Neural cell (in vitro differentiated cells): ENCODE measurements at regions not wholly inside any gene's neighbourhood (a gene's known extent, or its start where the extent isn't known, plus 50 kb on each side); places are given as distances from the start of the nearest gene placed in this dataset.
"Not testable (repeated sequence)": the region's sequence is repeated elsewhere in the genome, so short reads cannot be mapped to it uniquely, and the experiment has no call there.

Source experiments
- H2AFZ ChIP-seq: fragments of 200-600, 300-800 bp; sonication (generic), shearing (Covaris generic); 2 replicates; pipeline ENCODE4 v1.6.0; 2014; ENCODE audit warnings: low read depth, mild to moderate bottlenecking, antibody characterized with exemption, low read length, moderate library complexity
- H3F3A ChIP-seq: fragments of 200-600 bp; shearing (Covaris generic); 2 replicates; pipeline ENCODE4 v1.6.1; 2016; ENCODE audit warnings: mild to moderate bottlenecking, moderate library complexity, mixed read lengths, antibody characterized with exemption, low read length; ENCODE audit not compliant: insufficient read depth, poor library complexity, severe bottlenecking
- H3K27ac ChIP-seq: fragments of 200-600, 300-800 bp; sonication (generic), shearing (Covaris generic); 2 replicates; pipeline ENCODE4 v1.5.1; 2014; ENCODE audit warnings: mild to moderate bottlenecking, low read length, moderate library complexity
- H3K27me3 ChIP-seq: fragments of 300-800, 200-600 bp; sonication (generic), shearing (Covaris generic); 2 replicates; pipeline ENCODE4 v1.6.0; 2014; ENCODE audit warnings: mild to moderate bottlenecking, low read depth, low read length, moderate library complexity; ENCODE audit not compliant: insufficient read depth
- H3K36me3 ChIP-seq: fragments of 300-800, 200-600 bp; sonication (generic), shearing (Covaris generic); 2 replicates; pipeline ENCODE4 v1.5.1; 2014; ENCODE audit warnings: mild to moderate bottlenecking, antibody characterized with exemption, low read length, moderate library complexity; ENCODE audit not compliant: insufficient read depth
- H3K4me2 ChIP-seq: fragments of 300-800, 200-600 bp; sonication (generic), shearing (Covaris generic); 2 replicates; pipeline ENCODE4 v1.6.0; 2014; ENCODE audit warnings: mild to moderate bottlenecking, low read length
- H3K4me3 ChIP-seq: fragments of 300-800, 200-600 bp; sonication (generic), shearing (Covaris generic); 2 replicates; pipeline ENCODE4 v1.5.1; 2014; ENCODE audit warnings: mild to moderate bottlenecking, low read length, moderate library complexity
- H3K79me2 ChIP-seq: fragments of 200-600 bp; shearing (Covaris generic); replicated peaks from 2 replicates; pipeline ENCODE4 v1.6.0; 2014; ENCODE audit warnings: mild to moderate bottlenecking, low read length, moderate library complexity; ENCODE audit not compliant: insufficient read depth
- H3K9ac ChIP-seq: fragments of 300-800, 200-600 bp; sonication (generic), shearing (Covaris generic); 2 replicates; pipeline ENCODE4 v1.6.1; 2016; ENCODE audit warnings: mild to moderate bottlenecking, low read length, mixed read lengths
- H3K9me2 ChIP-seq: fragments of 200-600 bp; shearing (Covaris generic); 2 replicates; pipeline ENCODE4 v1.6.1; 2016; ENCODE audit warnings: mild to moderate bottlenecking, low read length, mixed read lengths; ENCODE audit not compliant: insufficient read depth
- H3K9me3 ChIP-seq: fragments of 200-600, 300-800 bp; sonication (generic), shearing (Covaris generic); 2 replicates; pipeline ENCODE4 v1.6.1; 2016; ENCODE audit warnings: mild to moderate bottlenecking, mixed run types, low read length, moderate library complexity, mixed read lengths
- H4K20me1 ChIP-seq: fragments of 200-600 bp; shearing (Covaris generic); 2 replicates; pipeline ENCODE4 v1.6.1; 2016; ENCODE audit warnings: mild to moderate bottlenecking, mixed run types; ENCODE audit not compliant: insufficient read depth
- EP300 ChIP-seq: fragments of 450-650 bp; conservative IDR thresholded peaks from 2 replicates; pipeline ENCODE4 v1.6.1; 2014; ENCODE audit warnings: antibody characterized with exemption, mild to moderate bottlenecking, moderate library complexity; ENCODE audit not compliant: poor library complexity, severe bottlenecking
- EZH2 ChIP-seq: fragments of 200-600, 300-800 bp; shearing (Covaris generic), sonication (generic); IDR thresholded peaks from 2 replicates; pipeline ENCODE4 v1.6.1; 2014; ENCODE audit warnings: antibody characterized with exemption, low read length, borderline replicate concordance, mild to moderate bottlenecking; ENCODE audit not compliant: insufficient read depth, poor library complexity, severe bottlenecking
- MXI1 ChIP-seq: fragments of 450-650 bp; conservative IDR thresholded peaks from 2 replicates; pipeline ENCODE4 v1.6.1; 2014; ENCODE audit warnings: antibody characterized with exemption, mild to moderate bottlenecking; ENCODE audit not compliant: poor library complexity, severe bottlenecking
- POLR2AphosphoS5 ChIP-seq: IDR thresholded peaks from 2 replicates; pipeline ENCODE4 v1.6.1; 2012
- RAD21 ChIP-seq: fragments of 450-650 bp; conservative IDR thresholded peaks from 2 replicates; pipeline ENCODE4 v1.6.1; 2014; ENCODE audit warnings: antibody characterized with exemption, mild to moderate bottlenecking, moderate library complexity
- SMC3 ChIP-seq: fragments of 450-650 bp; conservative IDR thresholded peaks from 2 replicates; pipeline ENCODE4 v1.6.1; 2014; ENCODE audit warnings: antibody characterized with exemption, mild to moderate bottlenecking, moderate library complexity; ENCODE audit not compliant: poor library complexity
- TAF1 ChIP-seq: IDR thresholded peaks from 2 replicates; pipeline ENCODE4 v1.6.1; 2012; ENCODE audit warnings: low read depth
- TF ChIP-seq, protein P1 (sequence below): fragments of 450-650 bp; IDR thresholded peaks from 2 replicates; pipeline ENCODE4 v1.5.1; 2014; ENCODE audit warnings: antibody characterized with exemption, mild to moderate bottlenecking, moderate library complexity; ENCODE audit not compliant: poor library complexity, severe bottlenecking
- TF ChIP-seq, protein P2 (sequence below): IDR thresholded peaks from 2 replicates; pipeline ENCODE4 v1.6.1; 2012; ENCODE audit warnings: borderline replicate concordance

DNA sequence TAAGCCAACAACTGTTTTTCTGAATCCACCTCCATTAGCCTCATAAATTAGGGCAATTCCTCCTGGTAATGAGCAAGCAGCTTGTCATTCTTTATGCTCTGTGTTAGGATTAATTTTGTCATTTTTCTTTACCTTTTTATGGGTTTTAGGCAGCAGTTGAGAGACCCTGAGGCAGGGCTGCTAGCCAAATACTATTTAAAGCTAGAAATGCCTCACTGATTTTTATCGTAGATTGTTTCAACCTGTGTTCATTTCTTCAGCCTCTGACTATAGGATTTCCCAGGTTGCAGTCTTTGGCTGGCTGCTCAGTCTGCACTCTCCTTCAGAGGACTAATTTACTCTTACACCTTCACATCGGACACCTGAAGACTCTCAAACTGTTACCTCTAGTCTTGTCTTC, 61.9 kb upstream of the RABGAP1L start:
- Histone ChIP-seq H3F3A (no peaks in the 10 kb centered on the region), H3K27ac (no peak overlapping the region), H3K9ac (no peak overlapping the region), H3K9me2 (no peaks in the 10 kb centered on the region), H3K27me3 (no peaks in the 10 kb centered on the region), H3K4me2 (no peak overlapping the region), H4K20me1 (no peaks in the 10 kb centered on the region), H3K79me2 (no peaks in the 10 kb centered on the region), H3K9me3 (no peaks in the 10 kb centered on the region), H3K4me3 (no peak overlapping the region), H3K36me3 (no peaks in the 10 kb centered on the region), H2AFZ (no peak overlapping the region)
- TF ChIP-seq SMC3 (no peak), EP300 (no peak), POLR2AphosphoS5 (no peak), RAD21 (no peak), MXI1 (no peak), EZH2 (no peak), TAF1 (no peak)
- TF ChIP-seq, protein P1, sequence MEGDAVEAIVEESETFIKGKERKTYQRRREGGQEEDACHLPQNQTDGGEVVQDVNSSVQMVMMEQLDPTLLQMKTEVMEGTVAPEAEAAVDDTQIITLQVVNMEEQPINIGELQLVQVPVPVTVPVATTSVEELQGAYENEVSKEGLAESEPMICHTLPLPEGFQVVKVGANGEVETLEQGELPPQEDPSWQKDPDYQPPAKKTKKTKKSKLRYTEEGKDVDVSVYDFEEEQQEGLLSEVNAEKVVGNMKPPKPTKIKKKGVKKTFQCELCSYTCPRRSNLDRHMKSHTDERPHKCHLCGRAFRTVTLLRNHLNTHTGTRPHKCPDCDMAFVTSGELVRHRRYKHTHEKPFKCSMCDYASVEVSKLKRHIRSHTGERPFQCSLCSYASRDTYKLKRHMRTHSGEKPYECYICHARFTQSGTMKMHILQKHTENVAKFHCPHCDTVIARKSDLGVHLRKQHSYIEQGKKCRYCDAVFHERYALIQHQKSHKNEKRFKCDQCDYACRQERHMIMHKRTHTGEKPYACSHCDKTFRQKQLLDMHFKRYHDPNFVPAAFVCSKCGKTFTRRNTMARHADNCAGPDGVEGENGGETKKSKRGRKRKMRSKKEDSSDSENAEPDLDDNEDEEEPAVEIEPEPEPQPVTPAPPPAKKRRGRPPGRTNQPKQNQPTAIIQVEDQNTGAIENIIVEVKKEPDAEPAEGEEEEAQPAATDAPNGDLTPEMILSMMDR = no peak
- TF ChIP-seq, protein P2, sequence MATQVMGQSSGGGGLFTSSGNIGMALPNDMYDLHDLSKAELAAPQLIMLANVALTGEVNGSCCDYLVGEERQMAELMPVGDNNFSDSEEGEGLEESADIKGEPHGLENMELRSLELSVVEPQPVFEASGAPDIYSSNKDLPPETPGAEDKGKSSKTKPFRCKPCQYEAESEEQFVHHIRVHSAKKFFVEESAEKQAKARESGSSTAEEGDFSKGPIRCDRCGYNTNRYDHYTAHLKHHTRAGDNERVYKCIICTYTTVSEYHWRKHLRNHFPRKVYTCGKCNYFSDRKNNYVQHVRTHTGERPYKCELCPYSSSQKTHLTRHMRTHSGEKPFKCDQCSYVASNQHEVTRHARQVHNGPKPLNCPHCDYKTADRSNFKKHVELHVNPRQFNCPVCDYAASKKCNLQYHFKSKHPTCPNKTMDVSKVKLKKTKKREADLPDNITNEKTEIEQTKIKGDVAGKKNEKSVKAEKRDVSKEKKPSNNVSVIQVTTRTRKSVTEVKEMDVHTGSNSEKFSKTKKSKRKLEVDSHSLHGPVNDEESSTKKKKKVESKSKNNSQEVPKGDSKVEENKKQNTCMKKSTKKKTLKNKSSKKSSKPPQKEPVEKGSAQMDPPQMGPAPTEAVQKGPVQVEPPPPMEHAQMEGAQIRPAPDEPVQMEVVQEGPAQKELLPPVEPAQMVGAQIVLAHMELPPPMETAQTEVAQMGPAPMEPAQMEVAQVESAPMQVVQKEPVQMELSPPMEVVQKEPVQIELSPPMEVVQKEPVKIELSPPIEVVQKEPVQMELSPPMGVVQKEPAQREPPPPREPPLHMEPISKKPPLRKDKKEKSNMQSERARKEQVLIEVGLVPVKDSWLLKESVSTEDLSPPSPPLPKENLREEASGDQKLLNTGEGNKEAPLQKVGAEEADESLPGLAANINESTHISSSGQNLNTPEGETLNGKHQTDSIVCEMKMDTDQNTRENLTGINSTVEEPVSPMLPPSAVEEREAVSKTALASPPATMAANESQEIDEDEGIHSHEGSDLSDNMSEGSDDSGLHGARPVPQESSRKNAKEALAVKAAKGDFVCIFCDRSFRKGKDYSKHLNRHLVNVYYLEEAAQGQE = no peak

DNA sequence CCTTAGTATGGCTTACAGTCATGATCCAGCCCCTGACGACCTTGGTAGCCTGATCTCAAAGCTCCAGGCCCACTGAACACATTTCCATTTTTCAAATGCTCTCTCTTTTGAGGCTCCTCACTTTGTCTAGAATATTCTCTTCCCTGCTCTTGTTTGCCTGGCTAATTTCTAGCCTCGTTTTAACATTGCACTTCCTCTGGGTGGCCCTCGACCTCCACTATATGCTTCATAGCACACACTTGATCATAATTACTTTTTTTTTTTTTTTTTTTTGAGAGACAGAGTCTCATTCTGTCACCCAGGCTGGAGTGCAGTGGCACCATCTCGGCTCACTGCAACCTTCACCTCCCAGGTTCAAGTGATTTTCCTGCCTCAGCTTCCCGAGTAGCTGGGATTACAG, 65.5 kb upstream of the RABGAP1L start:
- not testable (repeated sequence) for H3K9me2 ChIP-seq, H3K4me2 ChIP-seq, H3F3A ChIP-seq

DNA sequence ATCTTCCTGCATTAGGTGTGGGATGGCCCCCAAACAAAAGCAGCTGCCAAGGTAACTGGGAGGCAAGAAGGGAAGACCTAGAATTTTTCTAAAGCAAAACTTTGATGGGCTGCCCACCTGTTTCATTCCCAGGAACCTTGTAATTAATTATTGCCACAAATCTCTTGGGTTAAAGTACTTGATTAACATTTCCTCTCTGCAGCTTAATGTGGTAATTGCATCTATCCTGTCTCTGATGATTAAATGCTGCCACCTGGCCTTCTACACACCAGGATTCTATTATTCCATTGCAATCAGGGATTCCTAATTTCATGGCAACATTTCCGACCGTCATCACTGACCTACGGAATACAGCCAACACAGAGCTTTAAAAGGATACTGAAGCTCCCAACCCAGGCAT, 68.3 kb upstream of the RC3H1 start:
- Histone ChIP-seq H3K9ac (no peak overlapping the region), H3K27ac (no peak overlapping the region), H3K36me3 (no peaks in the 10 kb centered on the region), H3K4me3 (no peak overlapping the region), H3K4me2 (no peak overlapping the region), H3K79me2 (no peaks in the 10 kb centered on the region), H3K9me3 (no peaks in the 10 kb centered on the region), H3K27me3 (no peaks in the 10 kb centered on the region), H3F3A (no peaks in the 10 kb centered on the region), H3K9me2 (no peaks in the 10 kb centered on the region), H2AFZ (no peak overlapping the region), H4K20me1 (no peaks in the 10 kb centered on the region)
- no peak for TF ChIP-seq MXI1
- TF ChIP-seq TAF1 = no peak
- no peak for TF ChIP-seq SMC3
- no peak for TF ChIP-seq EP300

More for the DNA sequence above, 65.5 kb upstream of the RABGAP1L start:
- not testable (repeated sequence) for H2AFZ ChIP-seq, H3K9me3 ChIP-seq, H4K20me1 ChIP-seq, H3K27ac ChIP-seq, H3K27me3 ChIP-seq, H3K9ac ChIP-seq, H3K36me3 ChIP-seq, H3K4me3 ChIP-seq, H3K79me2 ChIP-seq
